Natural killer cell (primary cell): ENCODE measurements at regions not wholly inside any gene's neighbourhood (a gene's known extent, or its start where the extent isn't known, plus 50 kb on each side); places are given as distances from the start of the nearest gene placed in this dataset.

Experiments
- ATAC-seq, 3 donors: fragments of 150-1000 bp in 2 of 3; fragments of 200-7000 bp in 1 of 3; cut with Tn5 transposase; 1 replicate in 1 of 3; 2 replicates in 2 of 3; pipeline ENCODE4 v1.10.0; 2021; ENCODE audit warnings: mild to moderate bottlenecking in 2 of 3, moderate library complexity in 2 of 3
- DNase-seq, 2 donors: peaks; one replicate each; pipeline versions ENCODE4 v3.0.0 to v3.0.0-alpha.2; 2013 to 2021; ENCODE audit warnings: mixed read lengths in 1 of 2
- H3K27ac ChIP-seq: one replicate; pipeline ENCODE4 v1.5.1; 2013; ENCODE audit warnings: mild to moderate bottlenecking, low read length
- H3K27me3 ChIP-seq: one replicate; pipeline ENCODE4 v1.6.1; 2013; ENCODE audit warnings: low read length; ENCODE audit not compliant: control insufficient read depth, insufficient read depth
- H3K36me3 ChIP-seq: one replicate; pipeline ENCODE4 v1.6.1; 2013; ENCODE audit warnings: low read length; ENCODE audit not compliant: control insufficient read depth, insufficient read depth
- H3K4me1 ChIP-seq: one replicate; pipeline ENCODE4 v1.6.1; 2013; ENCODE audit warnings: low read length; ENCODE audit not compliant: control insufficient read depth, insufficient read depth
- H3K4me3 ChIP-seq: one replicate; pipeline ENCODE4 v1.5.1; 2013; ENCODE audit warnings: low read length
- H3K9me3 ChIP-seq: one replicate; pipeline ENCODE4 v1.6.1; 2013; ENCODE audit warnings: low read length; ENCODE audit not compliant: control insufficient read depth, insufficient read depth
- H3K27ac Mint-ChIP-seq, 2 donors: one replicate each; pipeline ENCODE4 v1.8.0; 2022; ENCODE audit warnings: mild to moderate bottlenecking in 2 of 2, mixed read lengths in 2 of 2, moderate library complexity in 1 of 2
- H3K27me3 Mint-ChIP-seq, 2 donors: one replicate each; pipeline ENCODE4 v1.8.0; 2022; ENCODE audit warnings: low read depth in 2 of 2, mixed read lengths in 2 of 2
- H3K36me3 Mint-ChIP-seq: one replicate; pipeline ENCODE4 v1.8.0; 2022; ENCODE audit warnings: mixed read lengths
- H3K4me1 Mint-ChIP-seq, 2 donors: one replicate each; pipeline ENCODE4 v1.8.0; 2022; ENCODE audit warnings: mixed read lengths in 2 of 2
- H3K4me3 Mint-ChIP-seq: one replicate; pipeline ENCODE4 v1.8.0; 2022; ENCODE audit warnings: mild to moderate bottlenecking, moderate library complexity, mixed read lengths
- H3K9me3 Mint-ChIP-seq, 2 donors: one replicate each; pipeline ENCODE4 v1.8.0; 2022; ENCODE audit warnings: mixed read lengths in 2 of 2
- CTCF ChIP-seq: fragments of 200-600 bp; IDR thresholded peaks from one replicate; pipeline ENCODE4 v1.8.0; 2022; ENCODE audit warnings: antibody characterized with exemption
- WGBS: methylation state at CpG from one replicate; pipeline ENCODE4 v1.1.7; 2013; ENCODE audit warnings: missing lambda C conversion rate; ENCODE audit not compliant: insufficient coverage; 5-methylcytosine and 5-hydroxymethylcytosine counted together
- intact Hi-C: fragments of 100-400 bp; cut with micrococcal nuclease; formaldehyde crosslinking; loops from one replicate; pipeline ENCODE4 v1.14.2; 2022

- intact Hi-C loops, result no loop called here
- no peaks in the 10 kb centered on the region for H3K4me1 Mint-ChIP-seq
- no peaks in the 10 kb centered on the region for H3K9me3 Mint-ChIP-seq
- H3K4me3 ChIP-seq, result no peak overlapping the region
- no peak overlapping the region for H3K27ac ChIP-seq
- H3K27ac Mint-ChIP-seq, result no peak overlapping the region
- TF ChIP-seq CTCF, result no peak
- no peaks in the 10 kb centered on the region for H3K27me3 Mint-ChIP-seq
- WGBS, result 91% methylated on average over 15 of the region's 18 CpGs
- DNase-seq (no peak), ATAC-seq (no peak)
- H3K36me3 Mint-ChIP-seq, result no peaks in the 10 kb centered on the region
- H3K27me3 ChIP-seq, result no peaks in the 10 kb centered on the region
- H3K4me1 ChIP-seq, result peaks cover 4% of the 10 kb centered on the region
- no peaks in the 10 kb centered on the region for H3K36me3 ChIP-seq
- H3K9me3 ChIP-seq, result no peaks in the 10 kb centered on the region
- no peak overlapping the region for H3K4me3 Mint-ChIP-seq
These were observed 301.0 kb upstream of the HS6ST1 start for GRCh38 chr2:128619471-128620325.

GRCh38 chr2:128621074-128621473 is 302.4 kb upstream of the HS6ST1 start:
- Histone ChIP-seq H3K27ac (no peak overlapping the region), H3K9me3 (no peaks in the 10 kb centered on the region), H3K27me3 (no peaks in the 10 kb centered on the region), H3K4me3 (no peak overlapping the region), H3K36me3 (no peaks in the 10 kb centered on the region), H3K4me1 (peaks cover 4% of the 10 kb centered on the region)
- DNase-seq (no peak), ATAC-seq (no peak)
- no peaks in the 10 kb centered on the region for H3K27me3 Mint-ChIP-seq
- intact Hi-C loops, result no loop called here
- no peaks in the 10 kb centered on the region for H3K36me3 Mint-ChIP-seq
- no peaks in the 10 kb centered on the region for H3K9me3 Mint-ChIP-seq
- TF ChIP-seq CTCF, result no peak
- no peaks in the 10 kb centered on the region for H3K4me1 Mint-ChIP-seq
- no peak overlapping the region for H3K27ac Mint-ChIP-seq
- H3K4me3 Mint-ChIP-seq, result no peak overlapping the region

- intact Hi-C loops, result no loop called here
- no peak for TF ChIP-seq CTCF
- Histone ChIP-seq H3K4me3 (no peak overlapping the region), H3K4me1 (peaks cover 4% of the 10 kb centered on the region), H3K36me3 (no peaks in the 10 kb centered on the region), H3K27me3 (no peaks in the 10 kb centered on the region), H3K27ac (no peak overlapping the region), H3K9me3 (no peaks in the 10 kb centered on the region)
- ATAC-seq, result no peak
- DNase-seq, result no peak
- WGBS, result 75% methylated on average over 7 of the region's 7 CpGs
- Mint-ChIP-seq H3K36me3 (no peaks in the 10 kb centered on the region), H3K9me3 (no peaks in the 10 kb centered on the region), H3K27ac (no peak overlapping the region), H3K27me3 (no peaks in the 10 kb centered on the region), H3K4me1 (no peaks in the 10 kb centered on the region), H3K4me3 (no peak overlapping the region)
These were observed 303.7 kb upstream of the HS6ST1 start for GRCh38 chr2:128622371-128622770.
